ENCODE measurements at regions not wholly inside any gene's neighbourhood (a gene's known extent, or its start where the extent isn't known, plus 50 kb on each side); places are given as distances from the start of the nearest gene placed in this dataset.

DNA sequence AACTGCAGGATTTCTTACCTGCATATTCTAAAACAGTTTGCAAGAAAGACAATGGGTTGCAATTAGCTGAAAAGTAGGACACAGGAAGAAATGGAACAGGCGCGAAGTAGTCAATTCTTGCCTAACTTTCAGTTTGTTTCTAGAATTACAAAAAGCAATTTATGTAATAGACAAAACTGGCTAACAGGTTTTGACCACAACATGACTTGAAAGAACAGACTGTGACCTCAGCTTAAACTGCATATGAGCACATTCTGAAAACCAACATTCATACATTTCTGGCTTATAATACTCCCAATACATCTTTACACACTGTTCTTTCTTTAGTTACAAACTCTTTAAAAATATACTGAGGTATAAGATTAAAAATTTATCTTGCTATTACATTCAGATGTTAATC is 405.9 kb upstream of the B3GALT2 start:
- no peaks in the 10 kb centered on the region for H3K9me3 ChIP-seq
- no peaks in the 10 kb centered on the region for H3K4me1 ChIP-seq
- TF ChIP-seq HEYL (CRISPR knock-in tag; IDR thresholded peaks at IDR 0.05), result no peak
- no peak for TF ChIP-seq PHF8 (IDR thresholded peaks at IDR 0.05; ENCODE audit: borderline replicate concordance, low read depth)
- TF ChIP-seq, protein P1, sequence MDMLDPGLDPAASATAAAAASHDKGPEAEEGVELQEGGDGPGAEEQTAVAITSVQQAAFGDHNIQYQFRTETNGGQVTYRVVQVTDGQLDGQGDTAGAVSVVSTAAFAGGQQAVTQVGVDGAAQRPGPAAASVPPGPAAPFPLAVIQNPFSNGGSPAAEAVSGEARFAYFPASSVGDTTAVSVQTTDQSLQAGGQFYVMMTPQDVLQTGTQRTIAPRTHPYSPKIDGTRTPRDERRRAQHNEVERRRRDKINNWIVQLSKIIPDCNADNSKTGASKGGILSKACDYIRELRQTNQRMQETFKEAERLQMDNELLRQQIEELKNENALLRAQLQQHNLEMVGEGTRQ (IDR thresholded peaks at IDR 0.05), result no peak
- no peak for TF ChIP-seq RCOR1 (IDR thresholded peaks at IDR 0.05; ENCODE audit: low read depth, low read length)
- TF ChIP-seq HOXA7 (CRISPR knock-in tag; IDR thresholded peaks at IDR 0.05), result no peak
- TF ChIP-seq, protein P2, sequence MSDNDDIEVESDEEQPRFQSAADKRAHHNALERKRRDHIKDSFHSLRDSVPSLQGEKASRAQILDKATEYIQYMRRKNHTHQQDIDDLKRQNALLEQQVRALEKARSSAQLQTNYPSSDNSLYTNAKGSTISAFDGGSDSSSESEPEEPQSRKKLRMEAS (IDR thresholded peaks at IDR 0.05), result no peak
- TF ChIP-seq, protein P3, sequence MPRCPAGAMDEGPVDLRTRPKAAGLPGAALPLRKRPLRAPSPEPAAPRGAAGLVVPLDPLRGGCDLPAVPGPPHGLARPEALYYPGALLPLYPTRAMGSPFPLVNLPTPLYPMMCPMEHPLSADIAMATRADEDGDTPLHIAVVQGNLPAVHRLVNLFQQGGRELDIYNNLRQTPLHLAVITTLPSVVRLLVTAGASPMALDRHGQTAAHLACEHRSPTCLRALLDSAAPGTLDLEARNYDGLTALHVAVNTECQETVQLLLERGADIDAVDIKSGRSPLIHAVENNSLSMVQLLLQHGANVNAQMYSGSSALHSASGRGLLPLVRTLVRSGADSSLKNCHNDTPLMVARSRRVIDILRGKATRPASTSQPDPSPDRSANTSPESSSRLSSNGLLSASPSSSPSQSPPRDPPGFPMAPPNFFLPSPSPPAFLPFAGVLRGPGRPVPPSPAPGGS (IDR thresholded peaks at IDR 0.05), result no peak
- TF ChIP-seq FOSB (CRISPR knock-in tag; IDR thresholded peaks at IDR 0.05), result no peak
- TF ChIP-seq TP53 (CRISPR knock-in tag; IDR thresholded peaks at IDR 0.05), result no peak
- no peak for TF ChIP-seq FOXS1 (CRISPR knock-in tag; IDR thresholded peaks at IDR 0.05)
- TF ChIP-seq HDAC2 (IDR thresholded peaks at IDR 0.05), result no peak
- no peak for TF ChIP-seq RARB (CRISPR knock-in tag; IDR thresholded peaks at IDR 0.05)
- TF ChIP-seq ZNF302 (CRISPR knock-in tag; IDR thresholded peaks at IDR 0.05), result no peak
- no peak for TF ChIP-seq CBX8 (IDR thresholded peaks at IDR 0.05)
- no peak for DNase-seq (ENCODE audit: low read depth in 1 of 2, low spot score in 1 of 2)
- H3K27ac ChIP-seq, result no peak overlapping the region
- CTCF ChIA-PET, result no interaction called here
- 91% methylated on average over 2 of the region's 2 CpGs for WGBS (ENCODE audit: missing lambda C conversion rate)
- POLR2A ChIA-PET, result no interaction called here
- no peak for ATAC-seq
- no peak for FAIRE-seq
- no peak overlapping the region for H3K4me2 ChIP-seq
- no peak overlapping the region for H3K4me3 ChIP-seq

DNA sequence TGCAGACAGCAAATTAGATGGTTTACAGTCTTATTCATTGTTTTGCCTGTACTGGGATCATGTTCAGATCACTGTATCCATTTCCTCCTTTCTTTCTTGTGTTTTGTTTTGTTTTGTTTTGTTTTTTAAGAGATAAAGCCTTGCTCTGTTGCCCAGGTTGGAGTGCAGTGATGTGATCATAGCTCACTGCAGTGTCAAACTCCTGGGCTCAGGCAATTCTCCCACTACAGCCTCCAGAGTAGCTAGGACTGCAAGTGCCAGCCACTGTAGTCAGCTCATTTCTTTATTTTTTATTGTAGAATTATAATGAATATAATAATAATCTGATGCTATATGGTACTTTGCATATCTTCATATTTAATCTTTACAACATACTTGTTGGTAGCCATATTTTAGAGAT is 403.7 kb upstream of the B3GALT2 start:
- DNase-seq (ENCODE audit: low read depth in 1 of 2, low spot score in 1 of 2) (no peak), FAIRE-seq (no peak), ATAC-seq (no peak)
- Histone ChIP-seq H3K4me2 (no peak overlapping the region), H3K27ac (no peak overlapping the region), H3K4me1 (0 out of 3 replicates have a peak, but pooled peaks cover under 1% of the 10 kb centered on the region), H3K9me3 (no peaks in the 10 kb centered on the region), H3K4me3 (no peak overlapping the region)
- CTCF ChIA-PET, result no interaction called here
- TF ChIP-seq SREBF2 (IDR thresholded peaks at IDR 0.05) (no peak), POLR2A (IDR thresholded peaks at IDR 0.05; ENCODE audit: low read length) (no peak), FOSB (CRISPR knock-in tag; IDR thresholded peaks at IDR 0.05) (no peak), ZFP36 (IDR thresholded peaks at IDR 0.05; ENCODE audit: borderline replicate concordance, partially characterized antibody) (no peak), MAFK (IDR thresholded peaks at IDR 0.05; ENCODE audit: partially characterized antibody) (no peak), RFX5 (IDR thresholded peaks at IDR 0.05) (no peak), POLR2AphosphoS2 (conservative IDR thresholded peaks at IDR 0.05; ENCODE audit: low read length) (no peak), CHD4 (IDR thresholded peaks at IDR 0.05; ENCODE audit: borderline replicate concordance) (no peak)
- TF ChIP-seq, protein P3 (IDR thresholded peaks at IDR 0.05), result no peak
- POLR2A ChIA-PET, result no interaction called here

- POLR2A ChIA-PET, result no interaction called here
Measured at GRCh38 chr1:193589597-193590040, 403.2 kb upstream of the B3GALT2 start.

More at GRCh38 chr1:193589597-193590040, 403.2 kb upstream of the B3GALT2 start:
- TF ChIP-seq FOXS1 (CRISPR knock-in tag; IDR thresholded peaks at IDR 0.05), result no peak
- no peak for TF ChIP-seq CHD2 (IDR thresholded peaks at IDR 0.05; ENCODE audit: low read length, partially characterized antibody)
- no peak for TF ChIP-seq ZSCAN20 (CRISPR knock-in tag; IDR thresholded peaks at IDR 0.05)
- Histone ChIP-seq H3K9me3 (no peaks in the 10 kb centered on the region), H3K27ac (no peak overlapping the region), H3K4me1 (0 out of 3 replicates have a peak, but pooled peaks cover 5% of the 10 kb centered on the region), H3K4me3 (no peak overlapping the region), H3K4me2 (no peak overlapping the region)
- CTCF ChIA-PET, result no interaction called here
- FAIRE-seq (no peak), DNase-seq (ENCODE audit: low read depth in 1 of 2, low spot score in 1 of 2) (no peak), ATAC-seq (no peak)
- 72% methylated on average over 3 of the region's 3 CpGs for WGBS (ENCODE audit: missing lambda C conversion rate)

Data from A549 (cell line).